ENCODE measurements at regions not wholly inside any gene's neighbourhood (a gene's known extent, or its start where the extent isn't known, plus 50 kb on each side); places are given as distances from the start of the nearest gene placed in this dataset.
A peak's percentile ranks its signal among the peaks of the same experiment; 100 is the strongest.

- DNase-seq (ENCODE audit: low spot score in 2 of 2) = no peak
- Histone ChIP-seq H3K27ac (no peak overlapping the region), H3K9me3 (no peaks in the 10 kb centered on the region), H3K4me1 (peaks cover 0 to 5% of the 10 kb centered on the region in 2 donors), H3K27me3 (no peaks in the 10 kb centered on the region), H3K36me3 (no peaks in the 10 kb centered on the region), H3K4me3 (peak overlapping the region in 1 of 2 donors; percentile 18)
- no peak for TF ChIP-seq CTCF (IDR thresholded peaks at IDR 0.05)
- intact Hi-C loops (cut with DNase I) = no loop called here
Observed at GRCh38 chr5:89545076-89545475, 662.1 kb upstream of the MEF2C start.

GRCh38 chr5:89542736-89543135 lies 659.8 kb upstream of the MEF2C start:
- H3K4me3 ChIP-seq = no peak overlapping the region
- H3K9me3 ChIP-seq = no peaks in the 10 kb centered on the region
- DNase-seq (ENCODE audit: low spot score in 2 of 2) = no peak
- intact Hi-C loops (cut with DNase I) = no loop called here
- no peaks in the 10 kb centered on the region for H3K36me3 ChIP-seq
- TF ChIP-seq CTCF (IDR thresholded peaks at IDR 0.05) = no peak
- H3K4me1 ChIP-seq = peaks cover 0 to 5% of the 10 kb centered on the region in 2 donors
- no peaks in the 10 kb centered on the region for H3K27me3 ChIP-seq
- H3K27ac ChIP-seq = no peak overlapping the region

- no peaks in the 10 kb centered on the region for H3K9me3 ChIP-seq
Observed at GRCh38 chr5:89537800-89538199, 654.8 kb upstream of the MEF2C start.

GRCh38 chr5:89536020-89536419 lies 653.0 kb upstream of the MEF2C start:
- no peak for DNase-seq (ENCODE audit: low spot score in 2 of 2)
- Histone ChIP-seq H3K4me3 (no peak overlapping the region), H3K27me3 (no peaks in the 10 kb centered on the region), H3K36me3 (no peaks in the 10 kb centered on the region), H3K27ac (peak overlapping the region; percentile 27 to 52), H3K4me1 (peaks cover 0 to 5% of the 10 kb centered on the region in 2 donors), H3K9me3 (no peaks in the 10 kb centered on the region)
- TF ChIP-seq CTCF (IDR thresholded peaks at IDR 0.05) = no peak
- intact Hi-C loops (cut with DNase I) = no loop called here

More at GRCh38 chr5:89537800-89538199, 654.8 kb upstream of the MEF2C start:
- H3K36me3 ChIP-seq = no peaks in the 10 kb centered on the region
- DNase-seq (ENCODE audit: low spot score in 2 of 2) = no peak
- H3K4me1 ChIP-seq = peaks cover 0 to 5% of the 10 kb centered on the region in 2 donors
- intact Hi-C loops (cut with DNase I) = no loop called here
- no peak overlapping the region for H3K27ac ChIP-seq
- no peak for TF ChIP-seq CTCF (IDR thresholded peaks at IDR 0.05)
- no peak overlapping the region for H3K4me3 ChIP-seq
- H3K27me3 ChIP-seq = no peaks in the 10 kb centered on the region

GRCh38 chr5:89535411-89535810 lies 652.4 kb upstream of the MEF2C start:
- no peak for DNase-seq (ENCODE audit: low spot score in 2 of 2)
- peak overlapping the region; percentile 27 to 52 for H3K27ac ChIP-seq
- peaks cover 0 to 5% of the 10 kb centered on the region in 2 donors for H3K4me1 ChIP-seq
- TF ChIP-seq CTCF (IDR thresholded peaks at IDR 0.05) = no peak
- intact Hi-C loops (cut with DNase I) = no loop called here
- no peak overlapping the region for H3K4me3 ChIP-seq
- H3K27me3 ChIP-seq = no peaks in the 10 kb centered on the region
- H3K36me3 ChIP-seq = no peaks in the 10 kb centered on the region
- H3K9me3 ChIP-seq = no peaks in the 10 kb centered on the region

- Histone ChIP-seq H3K27ac (peak overlapping the region in 1 of 2 donors; percentile 52), H3K27me3 (no peaks in the 10 kb centered on the region), H3K4me3 (no peak overlapping the region), H3K9me3 (no peaks in the 10 kb centered on the region), H3K36me3 (no peaks in the 10 kb centered on the region), H3K4me1 (peaks cover 0 to 5% of the 10 kb centered on the region in 2 donors)
- intact Hi-C loops (cut with DNase I) = no loop called here
- no peak for TF ChIP-seq CTCF (IDR thresholded peaks at IDR 0.05)
- no peak for DNase-seq (ENCODE audit: low spot score in 2 of 2)
Observed at GRCh38 chr5:89534331-89534730, 651.3 kb upstream of the MEF2C start.
